Endothelial cell of umbilical vein (primary cell): ENCODE measurements at regions not wholly inside any gene's neighbourhood (a gene's known extent, or its start where the extent isn't known, plus 50 kb on each side); places are given as distances from the start of the nearest gene placed in this dataset.

Experiments used
- BruUV-seq: library from RNA; stranded (reverse); fragments of 400-500 nt; replicated peaks from 2 replicates; lab custom pipeline; 2021; lab: Mats Ljungman, UMichigan
- CTCF ChIA-PET: fragments of 300-600, 350-600 bp; sonication (Branson Sonifier 250); formaldehyde crosslinking; loops from one replicate; lab custom pipeline; 2021; ENCODE audit warnings: antibody characterized with exemption, inconsistent platforms; lab: Charles Lee
- POLR2A ChIA-PET: fragments of 300-600, 350-600 bp; sonication (Branson Sonifier 250); formaldehyde crosslinking; loops from one replicate; lab custom pipeline; 2021; ENCODE audit warnings: antibody characterized with exemption, inconsistent platforms; lab: Charles Lee
- DNase-seq: peaks from one replicate; pipeline ENCODE4 v3.0.0-alpha.2; 2011; ENCODE audit warnings: low read depth, low spot score
- FAIRE-seq: peaks from 2 replicates; lab custom pipeline; 2011; peaks lifted over from hg19 to GRCh38; lab: Jason Lieb, UNC
- H2AFZ ChIP-seq: 2 replicates; pipeline ENCODE4 v1.6.0; 2012; ENCODE audit warnings: low read depth, low read length, control low read depth, inconsistent platforms
- H3K27ac ChIP-seq: 2 replicates; pipeline ENCODE4 v1.5.1; 2011; ENCODE audit warnings: low read depth, mild to moderate bottlenecking, control low read depth, low read length, moderate library complexity; ENCODE audit not compliant: insufficient read depth
- H3K27me3 ChIP-seq, 2 experiments: 2 replicates each; pipeline versions ENCODE4 v1.6.0 to v1.6.1; 2011; ENCODE audit warnings: low read length in 2 of 2, mixed read lengths in 1 of 2; ENCODE audit not compliant: control insufficient read depth in 2 of 2, insufficient read depth in 2 of 2
- H3K36me3 ChIP-seq, 2 experiments: 2 replicates in 1 of 2; 3 replicates in 1 of 2; pipeline ENCODE4 v1.5.1; 2011; ENCODE audit warnings: low read length in 2 of 2, mild to moderate bottlenecking in 1 of 2, moderate library complexity in 1 of 2; ENCODE audit not compliant: control insufficient read depth in 2 of 2, insufficient read depth in 2 of 2; ENCODE audit errors: extremely low read depth in 1 of 2
- H3K4me1 ChIP-seq: 3 replicates; pipeline ENCODE4 v1.5.1; 2011; ENCODE audit warnings: mild to moderate bottlenecking, low read length; ENCODE audit not compliant: control insufficient read depth, insufficient read depth; ENCODE audit errors: extremely low read depth
- H3K4me2 ChIP-seq: 2 replicates; pipeline ENCODE4 v1.6.1; 2011; ENCODE audit warnings: low read length, control low read depth, mixed read lengths; ENCODE audit not compliant: insufficient read depth
- H3K4me3 ChIP-seq, 3 experiments: fragments of 200-600 bp in 1 of 3; sonication (generic), shearing (Covaris generic) in 1 of 3; replicated peaks in 1 of 3; 2 replicates each; pipeline ENCODE4 v1.5.1; 2011 to 2016; ENCODE audit warnings: control low read depth in 3 of 3, low read length in 3 of 3, mild to moderate bottlenecking in 2 of 3, inconsistent platforms in 1 of 3, low read depth in 1 of 3, moderate library complexity in 1 of 3; ENCODE audit not compliant: insufficient read depth in 1 of 3
- H3K79me2 ChIP-seq: 2 replicates; pipeline ENCODE4 v1.6.0; 2012; ENCODE audit warnings: low read length, inconsistent platforms; ENCODE audit not compliant: control insufficient read depth, insufficient read depth
- H3K9ac ChIP-seq: replicated peaks from 2 replicates; pipeline ENCODE3; 2011; ENCODE audit warnings: low read length, control low read depth; ENCODE audit not compliant: insufficient read depth; ENCODE audit errors: extremely low read depth
- H3K9me1 ChIP-seq: replicated peaks from 3 replicates; pipeline ENCODE4 v1.6.0; 2011; ENCODE audit warnings: mild to moderate bottlenecking, low read length; ENCODE audit not compliant: control insufficient read depth, insufficient read depth; ENCODE audit errors: extremely low read depth
- H3K9me3 ChIP-seq: replicated peaks from 2 replicates; pipeline ENCODE4 v1.5.1; 2012; ENCODE audit warnings: low read length, inconsistent platforms; ENCODE audit not compliant: control insufficient read depth, insufficient read depth
- H4K20me1 ChIP-seq: replicated peaks from 2 replicates; pipeline ENCODE3; 2011; ENCODE audit warnings: mild to moderate bottlenecking, low read length; ENCODE audit not compliant: control insufficient read depth, insufficient read depth; ENCODE audit errors: extremely low read depth
- CTCF ChIP-seq, 2 donors: IDR thresholded peaks; 1 replicate in 1 of 2; 2 replicates in 1 of 2; pipeline ENCODE4 v1.5.1; 2011; ENCODE audit warnings: low read length in 2 of 2, mild to moderate bottlenecking in 2 of 2, moderate library complexity in 2 of 2, control low read depth in 1 of 2, inconsistent platforms in 1 of 2, low read depth in 1 of 2; ENCODE audit not compliant: insufficient read depth in 1 of 2; ENCODE audit errors: extremely low read depth in 1 of 2
- EZH2 ChIP-seq: IDR thresholded peaks from 2 replicates; pipeline ENCODE4 v1.6.1; 2012; ENCODE audit warnings: borderline replicate concordance, low read depth, mild to moderate bottlenecking, moderate library complexity, low read length, inconsistent platforms; ENCODE audit not compliant: severe bottlenecking
- FOS ChIP-seq: IDR thresholded peaks from 2 replicates; pipeline ENCODE4 v1.6.1; 2011; ENCODE audit warnings: mild to moderate bottlenecking, low read length, moderate library complexity, borderline replicate concordance; ENCODE audit not compliant: insufficient read depth
- GATA2 ChIP-seq: IDR thresholded peaks from 2 replicates; pipeline ENCODE4 v1.7.0; 2011; ENCODE audit warnings: low read depth, mild to moderate bottlenecking, moderate library complexity, mixed read lengths, low read length; ENCODE audit not compliant: insufficient read length, insufficient read depth
- JUN ChIP-seq: IDR thresholded peaks from 2 replicates; pipeline ENCODE4 v1.6.1; 2011; ENCODE audit warnings: borderline replicate concordance, low read depth; ENCODE audit not compliant: insufficient read length, insufficient read depth
- MAX ChIP-seq: IDR thresholded peaks from 2 replicates; pipeline ENCODE4 v1.6.1; 2011; ENCODE audit not compliant: insufficient read depth, insufficient read length
- MYC ChIP-seq: IDR thresholded peaks from one replicate; pipeline ENCODE4 v1.6.1; 2011; ENCODE audit warnings: mild to moderate bottlenecking, low read depth, low read length
- POLR2A ChIP-seq: IDR thresholded peaks from 2 replicates; pipeline ENCODE4 v1.6.1; 2012; ENCODE audit warnings: low read depth, mild to moderate bottlenecking, control low read depth, low read length
- POLR2AphosphoS5 ChIP-seq: IDR thresholded peaks from 2 replicates; pipeline ENCODE4 v1.6.1; 2012; ENCODE audit warnings: low read depth, mild to moderate bottlenecking, control low read depth, low read length, moderate library complexity; ENCODE audit not compliant: insufficient read depth
- dilution Hi-C: fragments of 300-500 bp; cut with MboI; formaldehyde crosslinking; loops from one replicate; pipeline ENCODE4 v1.15.0; 2019; ENCODE audit warnings: low sequenced_read_pairs; ENCODE audit not compliant: extremely low pct_ligation_motif_present
- intact Hi-C: fragments of 100-400 bp; cut with micrococcal nuclease; formaldehyde crosslinking; loops from one replicate; pipeline ENCODE4 v1.10.0; 2022

DNA sequence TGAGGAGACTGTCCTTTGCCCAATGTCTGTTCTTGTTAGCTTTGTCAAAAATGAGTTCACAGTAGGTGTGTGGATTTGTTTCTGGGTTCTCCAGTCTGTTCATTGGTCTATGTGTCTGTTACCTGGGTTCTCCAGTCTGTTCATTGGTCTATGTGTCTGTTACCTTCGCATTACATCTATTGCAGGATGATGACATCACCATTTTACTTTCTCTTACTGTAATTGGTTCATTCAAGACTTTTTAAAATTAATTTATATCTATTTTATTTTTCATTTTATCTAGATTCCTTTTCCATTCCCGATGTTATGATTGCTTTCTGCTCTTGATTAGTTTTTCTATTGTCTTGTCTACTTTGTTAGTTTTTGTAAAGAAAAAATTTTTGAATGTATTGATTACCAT is 615.5 kb downstream of the SOX5 start:
- Histone ChIP-seq H3K36me3 (no peaks in the 10 kb centered on the region), H3K9ac (no peak overlapping the region), H4K20me1 (no peaks in the 10 kb centered on the region), H2AFZ (no peak overlapping the region), H3K4me2 (no peak overlapping the region), H3K9me1 (no peaks in the 10 kb centered on the region), H3K27me3 (no peaks in the 10 kb centered on the region), H3K9me3 (no peaks in the 10 kb centered on the region), H3K4me1 (no peaks in the 10 kb centered on the region), H3K4me3 (no peak overlapping the region), H3K79me2 (no peaks in the 10 kb centered on the region), H3K27ac (no peak overlapping the region)
- dilution Hi-C loops (no loop called here), intact Hi-C loops (no loop called here)
- DNase-seq (no peak), FAIRE-seq (no peak)
- BruUV-seq: no TSS peak
- TF ChIP-seq JUN (no peak), POLR2A (no peak), EZH2 (no peak), CTCF (IDR thresholded peaks at IDR 0.05; ENCODE audit: extremely low read depth in 1 of 2, insufficient read depth in 1 of 2, low read depth in 1 of 2, low read length in 2 of 2) (no peak), FOS (no peak), POLR2AphosphoS5 (no peak), MAX (no peak), MYC (no peak), GATA2 (no peak)
- CTCF ChIA-PET: no interaction called here
- POLR2A ChIA-PET: no interaction called here
